ENCODE measurements at regions not wholly inside any gene's neighbourhood (a gene's known extent, or its start where the extent isn't known, plus 50 kb on each side); places are given as distances from the start of the nearest gene placed in this dataset.

- no peak overlapping the region for H3K4me3 ChIP-seq
- no peaks in the 10 kb centered on the region for H3K27me3 ChIP-seq
- no peaks in the 10 kb centered on the region for H3K4me1 ChIP-seq
- no peak for DNase-seq (ENCODE audit: low spot score in 2 of 2)
- TF ChIP-seq POLR2A (IDR thresholded peaks at IDR 0.05) (no peak), POLR2AphosphoS5 (IDR thresholded peaks at IDR 0.05) (no peak), EP300 (IDR thresholded peaks at IDR 0.05) (no peak)
- TF ChIP-seq, protein P1, sequence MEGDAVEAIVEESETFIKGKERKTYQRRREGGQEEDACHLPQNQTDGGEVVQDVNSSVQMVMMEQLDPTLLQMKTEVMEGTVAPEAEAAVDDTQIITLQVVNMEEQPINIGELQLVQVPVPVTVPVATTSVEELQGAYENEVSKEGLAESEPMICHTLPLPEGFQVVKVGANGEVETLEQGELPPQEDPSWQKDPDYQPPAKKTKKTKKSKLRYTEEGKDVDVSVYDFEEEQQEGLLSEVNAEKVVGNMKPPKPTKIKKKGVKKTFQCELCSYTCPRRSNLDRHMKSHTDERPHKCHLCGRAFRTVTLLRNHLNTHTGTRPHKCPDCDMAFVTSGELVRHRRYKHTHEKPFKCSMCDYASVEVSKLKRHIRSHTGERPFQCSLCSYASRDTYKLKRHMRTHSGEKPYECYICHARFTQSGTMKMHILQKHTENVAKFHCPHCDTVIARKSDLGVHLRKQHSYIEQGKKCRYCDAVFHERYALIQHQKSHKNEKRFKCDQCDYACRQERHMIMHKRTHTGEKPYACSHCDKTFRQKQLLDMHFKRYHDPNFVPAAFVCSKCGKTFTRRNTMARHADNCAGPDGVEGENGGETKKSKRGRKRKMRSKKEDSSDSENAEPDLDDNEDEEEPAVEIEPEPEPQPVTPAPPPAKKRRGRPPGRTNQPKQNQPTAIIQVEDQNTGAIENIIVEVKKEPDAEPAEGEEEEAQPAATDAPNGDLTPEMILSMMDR (IDR thresholded peaks at IDR 0.05) = no peak
- H3K36me3 ChIP-seq = no peaks in the 10 kb centered on the region
- no peak overlapping the region for H3K27ac ChIP-seq
- H3K9me3 ChIP-seq = no peaks in the 10 kb centered on the region
These were observed 1478.3 kb upstream of the CDH6 start for GRCh38 chr5:29715167-29715566.

DNA sequence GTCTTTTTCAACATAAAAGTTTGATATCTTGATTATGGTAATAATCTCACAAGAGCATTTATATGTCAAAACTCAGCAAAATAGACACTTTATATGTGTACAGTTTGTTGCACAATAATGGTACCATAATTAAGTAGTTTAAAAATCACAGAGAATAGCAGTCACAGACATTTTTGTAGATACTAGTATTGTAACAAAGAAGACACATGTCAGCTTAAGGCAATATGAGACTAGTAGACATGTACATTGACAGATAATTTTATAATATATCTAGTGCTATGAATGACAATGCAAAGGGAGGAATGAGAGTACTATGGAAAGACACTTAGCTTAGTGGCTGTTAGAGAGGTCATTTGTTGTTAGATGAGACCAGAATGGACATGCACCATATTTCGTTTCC, 1490.6 kb upstream of the CDH6 start:
- WGBS = 84% methylated on average over 1 of the region's 1 CpG
- TF ChIP-seq POLR2AphosphoS5 (IDR thresholded peaks at IDR 0.05) (no peak), EP300 (IDR thresholded peaks at IDR 0.05) (no peak), POLR2A (IDR thresholded peaks at IDR 0.05) (no peak)
- TF ChIP-seq, protein P1 (IDR thresholded peaks at IDR 0.05) = no peak
- Histone ChIP-seq H3K4me3 (no peak overlapping the region), H3K9me3 (no peaks in the 10 kb centered on the region), H3K27ac (no peak overlapping the region), H3K27me3 (no peaks in the 10 kb centered on the region), H3K36me3 (no peaks in the 10 kb centered on the region), H3K4me1 (no peaks in the 10 kb centered on the region)
- no peak for DNase-seq (ENCODE audit: low spot score in 2 of 2)

DNA sequence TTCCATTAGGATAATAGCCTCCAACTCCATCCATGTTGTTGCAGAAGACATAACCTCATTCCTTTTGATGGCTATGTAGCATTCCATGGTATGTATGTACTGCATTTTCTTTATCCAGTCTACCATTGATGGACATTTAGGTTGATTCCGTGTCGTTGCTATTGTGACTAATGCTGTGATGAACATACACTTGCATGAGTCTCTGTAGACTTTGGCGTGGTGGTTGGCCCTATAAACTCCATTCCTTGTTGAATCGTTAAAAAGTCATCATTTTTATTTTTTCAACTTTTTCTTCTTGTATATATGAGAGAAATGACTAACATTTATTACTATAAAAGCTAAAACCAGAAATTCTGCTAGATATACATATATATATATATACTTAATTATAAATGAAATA, 1491.9 kb upstream of the CDH6 start:
- 91% methylated on average over 4 of the region's 4 CpGs for WGBS
- TF ChIP-seq POLR2A (IDR thresholded peaks at IDR 0.05) (no peak), POLR2AphosphoS5 (IDR thresholded peaks at IDR 0.05) (no peak), EP300 (IDR thresholded peaks at IDR 0.05) (no peak)
- TF ChIP-seq, protein P1 (IDR thresholded peaks at IDR 0.05) = no peak
- no peaks in the 10 kb centered on the region for H3K9me3 ChIP-seq
- no peak for DNase-seq (ENCODE audit: low spot score in 2 of 2)
- H3K4me1 ChIP-seq = no peaks in the 10 kb centered on the region
- no peak overlapping the region for H3K4me3 ChIP-seq
- H3K36me3 ChIP-seq = no peaks in the 10 kb centered on the region
- no peak overlapping the region for H3K27ac ChIP-seq
- no peaks in the 10 kb centered on the region for H3K27me3 ChIP-seq

DNA sequence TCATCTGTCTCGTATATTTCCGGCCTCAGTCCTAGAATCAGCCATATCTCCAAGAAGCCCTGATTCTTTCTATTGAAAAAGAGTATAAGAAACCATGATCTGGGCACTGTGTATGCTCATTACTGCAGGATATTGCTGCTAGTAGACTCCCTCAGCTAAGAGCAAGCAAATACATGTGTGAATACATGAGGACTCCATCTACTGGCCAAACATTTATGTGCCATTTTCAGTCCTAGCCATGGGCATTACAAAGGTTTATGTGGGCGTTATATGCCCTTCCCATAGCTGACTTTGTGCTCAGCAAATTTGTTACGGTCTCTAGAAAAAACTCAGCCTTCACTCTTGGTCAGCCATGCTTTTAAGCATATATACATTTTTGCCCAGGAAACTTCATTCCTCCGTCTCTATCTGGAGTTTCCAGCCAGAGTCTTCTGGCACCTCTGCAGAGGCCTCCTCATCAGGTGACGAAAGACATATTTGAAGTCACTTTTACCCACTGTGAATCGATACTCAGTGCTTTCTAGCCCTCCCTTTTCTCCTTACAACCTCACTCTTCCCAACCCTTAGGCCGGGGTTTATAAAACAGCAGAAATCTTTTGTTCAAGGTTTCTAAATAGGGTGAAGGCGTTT, 1495.6 kb upstream of the CDH6 start:
- TF ChIP-seq, protein P1 (IDR thresholded peaks at IDR 0.05) = no peak
- TF ChIP-seq POLR2A (IDR thresholded peaks at IDR 0.05) = no peak
- TF ChIP-seq EP300 (IDR thresholded peaks at IDR 0.05) = no peak
- TF ChIP-seq POLR2AphosphoS5 (IDR thresholded peaks at IDR 0.05) = no peak
- 87% methylated on average over 9 of the region's 9 CpGs for WGBS

DNA sequence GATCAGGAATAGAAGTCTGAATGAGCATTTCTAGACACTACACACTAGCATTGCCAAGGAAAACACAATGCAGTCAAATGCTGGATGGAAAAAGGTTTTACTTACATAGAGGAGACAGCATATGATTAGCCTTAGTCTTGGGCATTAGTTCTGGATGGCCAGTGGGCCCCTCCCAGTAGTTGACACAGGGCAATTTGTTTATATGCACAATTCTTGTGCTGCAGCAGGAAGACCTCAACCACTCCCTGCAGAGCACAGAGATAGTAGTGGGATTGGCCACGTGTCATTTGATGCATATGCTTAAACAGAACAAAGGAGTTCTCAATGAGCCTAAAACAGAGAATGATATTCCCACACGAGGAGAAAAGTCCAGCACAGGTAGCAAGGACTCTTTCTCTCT, 1496.2 kb upstream of the CDH6 start:
- no peak overlapping the region for H3K27ac ChIP-seq
- WGBS = 55% methylated on average over 2 of the region's 2 CpGs
- H3K9me3 ChIP-seq = no peaks in the 10 kb centered on the region
- H3K4me3 ChIP-seq = no peak overlapping the region
- no peak for DNase-seq (ENCODE audit: low spot score in 2 of 2)
- H3K36me3 ChIP-seq = no peaks in the 10 kb centered on the region
- TF ChIP-seq POLR2AphosphoS5 (IDR thresholded peaks at IDR 0.05) (no peak), POLR2A (IDR thresholded peaks at IDR 0.05) (no peak), EP300 (IDR thresholded peaks at IDR 0.05) (no peak)
- TF ChIP-seq, protein P1 (IDR thresholded peaks at IDR 0.05) = no peak
- H3K27me3 ChIP-seq = no peaks in the 10 kb centered on the region
- no peaks in the 10 kb centered on the region for H3K4me1 ChIP-seq

More for the DNA sequence above, 1495.6 kb upstream of the CDH6 start:
- DNase-seq (ENCODE audit: low spot score in 2 of 2) = no peak
- Histone ChIP-seq H3K27ac (no peak overlapping the region), H3K27me3 (no peaks in the 10 kb centered on the region), H3K9me3 (no peaks in the 10 kb centered on the region), H3K4me1 (no peaks in the 10 kb centered on the region), H3K36me3 (no peaks in the 10 kb centered on the region), H3K4me3 (no peak overlapping the region)
